Endothelial cell of umbilical vein (primary cell): ENCODE measurements at regions not wholly inside any gene's neighbourhood (a gene's known extent, or its start where the extent isn't known, plus 50 kb on each side); places are given as distances from the start of the nearest gene placed in this dataset.

ENCODE experiments used
- EZH2 ChIP-seq: IDR thresholded peaks from 2 replicates; pipeline ENCODE4 v1.6.1; 2012; ENCODE audit warnings: borderline replicate concordance, low read depth, mild to moderate bottlenecking, moderate library complexity, low read length, inconsistent platforms; ENCODE audit not compliant: severe bottlenecking
- FOS ChIP-seq: IDR thresholded peaks from 2 replicates; pipeline ENCODE4 v1.6.1; 2011; ENCODE audit warnings: mild to moderate bottlenecking, low read length, moderate library complexity, borderline replicate concordance; ENCODE audit not compliant: insufficient read depth
- JUN ChIP-seq: IDR thresholded peaks from 2 replicates; pipeline ENCODE4 v1.6.1; 2011; ENCODE audit warnings: borderline replicate concordance, low read depth; ENCODE audit not compliant: insufficient read length, insufficient read depth
- POLR2A ChIP-seq: IDR thresholded peaks from 2 replicates; pipeline ENCODE4 v1.6.1; 2012; ENCODE audit warnings: low read depth, mild to moderate bottlenecking, control low read depth, low read length
- POLR2AphosphoS5 ChIP-seq: IDR thresholded peaks from 2 replicates; pipeline ENCODE4 v1.6.1; 2012; ENCODE audit warnings: low read depth, mild to moderate bottlenecking, control low read depth, low read length, moderate library complexity; ENCODE audit not compliant: insufficient read depth
- TF ChIP-seq, protein P1 (sequence below), 2 donors: IDR thresholded peaks; 1 replicate in 1 of 2; 2 replicates in 1 of 2; pipeline ENCODE4 v1.5.1; 2011; ENCODE audit warnings: low read length in 2 of 2, mild to moderate bottlenecking in 2 of 2, moderate library complexity in 2 of 2, control low read depth in 1 of 2, inconsistent platforms in 1 of 2, low read depth in 1 of 2; ENCODE audit not compliant: insufficient read depth in 1 of 2; ENCODE audit errors: extremely low read depth in 1 of 2
- TF ChIP-seq, protein P2 (sequence below): IDR thresholded peaks from 2 replicates; pipeline ENCODE4 v1.6.1; 2011; ENCODE audit not compliant: insufficient read depth, insufficient read length

DNA sequence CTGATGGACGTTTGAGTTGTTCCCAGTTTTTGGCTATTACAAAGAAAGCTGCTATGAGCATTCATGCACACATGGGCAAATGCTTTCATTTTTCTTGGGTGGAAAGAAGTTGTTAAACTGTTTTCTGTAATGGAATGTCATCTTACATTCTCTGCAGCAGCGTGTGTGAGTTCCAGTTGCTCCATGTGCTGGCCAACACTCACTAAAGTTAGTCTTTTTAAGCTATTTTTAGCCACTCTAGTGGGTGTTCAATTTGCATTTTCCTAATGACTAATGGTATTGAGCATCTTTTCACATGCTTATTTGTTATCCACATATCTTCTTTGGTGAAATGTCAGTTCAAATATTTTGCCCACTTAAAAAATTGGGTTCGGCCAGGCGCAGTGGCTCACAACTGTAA is 82.8 kb upstream of the COL13A1 start:
- TF ChIP-seq POLR2A (no peak), EZH2 (no peak), POLR2AphosphoS5 (no peak), JUN (no peak), FOS (no peak)
- TF ChIP-seq, protein P1, sequence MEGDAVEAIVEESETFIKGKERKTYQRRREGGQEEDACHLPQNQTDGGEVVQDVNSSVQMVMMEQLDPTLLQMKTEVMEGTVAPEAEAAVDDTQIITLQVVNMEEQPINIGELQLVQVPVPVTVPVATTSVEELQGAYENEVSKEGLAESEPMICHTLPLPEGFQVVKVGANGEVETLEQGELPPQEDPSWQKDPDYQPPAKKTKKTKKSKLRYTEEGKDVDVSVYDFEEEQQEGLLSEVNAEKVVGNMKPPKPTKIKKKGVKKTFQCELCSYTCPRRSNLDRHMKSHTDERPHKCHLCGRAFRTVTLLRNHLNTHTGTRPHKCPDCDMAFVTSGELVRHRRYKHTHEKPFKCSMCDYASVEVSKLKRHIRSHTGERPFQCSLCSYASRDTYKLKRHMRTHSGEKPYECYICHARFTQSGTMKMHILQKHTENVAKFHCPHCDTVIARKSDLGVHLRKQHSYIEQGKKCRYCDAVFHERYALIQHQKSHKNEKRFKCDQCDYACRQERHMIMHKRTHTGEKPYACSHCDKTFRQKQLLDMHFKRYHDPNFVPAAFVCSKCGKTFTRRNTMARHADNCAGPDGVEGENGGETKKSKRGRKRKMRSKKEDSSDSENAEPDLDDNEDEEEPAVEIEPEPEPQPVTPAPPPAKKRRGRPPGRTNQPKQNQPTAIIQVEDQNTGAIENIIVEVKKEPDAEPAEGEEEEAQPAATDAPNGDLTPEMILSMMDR (IDR thresholded peaks at IDR 0.05; ENCODE audit: extremely low read depth in 1 of 2, insufficient read depth in 1 of 2, low read depth in 1 of 2, low read length in 2 of 2) = no peak
- TF ChIP-seq, protein P2, sequence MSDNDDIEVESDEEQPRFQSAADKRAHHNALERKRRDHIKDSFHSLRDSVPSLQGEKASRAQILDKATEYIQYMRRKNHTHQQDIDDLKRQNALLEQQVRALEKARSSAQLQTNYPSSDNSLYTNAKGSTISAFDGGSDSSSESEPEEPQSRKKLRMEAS = no peak
